ENCODE measurements at regions not wholly inside any gene's neighbourhood (a gene's known extent, or its start where the extent isn't known, plus 50 kb on each side); places are given as distances from the start of the nearest gene placed in this dataset.

DNA sequence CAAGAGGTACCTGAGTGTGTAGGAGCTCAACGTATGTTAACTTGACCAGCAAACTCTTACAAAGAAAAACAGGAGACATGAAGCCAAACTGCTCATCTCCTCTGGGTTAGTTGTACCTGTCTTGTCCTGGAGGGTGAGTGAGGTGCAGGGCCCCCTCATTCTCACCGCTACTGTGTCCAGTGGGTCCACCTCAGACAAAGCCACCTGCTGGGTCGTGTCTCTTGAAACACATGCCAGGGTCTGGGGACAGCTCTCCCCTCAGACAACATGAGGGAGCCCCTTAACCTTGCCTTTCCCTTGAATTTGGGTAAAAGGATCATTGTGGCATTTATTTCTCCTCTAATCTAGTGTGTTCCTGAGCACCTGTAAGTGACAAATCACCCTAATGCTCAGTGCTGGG is 185.6 kb downstream of the TLE3 start:
- DNase-seq (no peak), ATAC-seq (no peak)
- H3K36me3 ChIP-seq (ENCODE audit: low read depth) = no peaks in the 10 kb centered on the region
- TF ChIP-seq, protein P1, sequence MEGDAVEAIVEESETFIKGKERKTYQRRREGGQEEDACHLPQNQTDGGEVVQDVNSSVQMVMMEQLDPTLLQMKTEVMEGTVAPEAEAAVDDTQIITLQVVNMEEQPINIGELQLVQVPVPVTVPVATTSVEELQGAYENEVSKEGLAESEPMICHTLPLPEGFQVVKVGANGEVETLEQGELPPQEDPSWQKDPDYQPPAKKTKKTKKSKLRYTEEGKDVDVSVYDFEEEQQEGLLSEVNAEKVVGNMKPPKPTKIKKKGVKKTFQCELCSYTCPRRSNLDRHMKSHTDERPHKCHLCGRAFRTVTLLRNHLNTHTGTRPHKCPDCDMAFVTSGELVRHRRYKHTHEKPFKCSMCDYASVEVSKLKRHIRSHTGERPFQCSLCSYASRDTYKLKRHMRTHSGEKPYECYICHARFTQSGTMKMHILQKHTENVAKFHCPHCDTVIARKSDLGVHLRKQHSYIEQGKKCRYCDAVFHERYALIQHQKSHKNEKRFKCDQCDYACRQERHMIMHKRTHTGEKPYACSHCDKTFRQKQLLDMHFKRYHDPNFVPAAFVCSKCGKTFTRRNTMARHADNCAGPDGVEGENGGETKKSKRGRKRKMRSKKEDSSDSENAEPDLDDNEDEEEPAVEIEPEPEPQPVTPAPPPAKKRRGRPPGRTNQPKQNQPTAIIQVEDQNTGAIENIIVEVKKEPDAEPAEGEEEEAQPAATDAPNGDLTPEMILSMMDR (IDR thresholded peaks at IDR 0.05) = no peak
- no peaks in the 10 kb centered on the region for H3K9me3 ChIP-seq
- H3K4me3 ChIP-seq = no peak overlapping the region
- H3K4me1 ChIP-seq (ENCODE audit: low read depth) = no peaks in the 10 kb centered on the region
- intact Hi-C loops (cut with DNase I, micrococcal nuclease) = no loop called here

DNA sequence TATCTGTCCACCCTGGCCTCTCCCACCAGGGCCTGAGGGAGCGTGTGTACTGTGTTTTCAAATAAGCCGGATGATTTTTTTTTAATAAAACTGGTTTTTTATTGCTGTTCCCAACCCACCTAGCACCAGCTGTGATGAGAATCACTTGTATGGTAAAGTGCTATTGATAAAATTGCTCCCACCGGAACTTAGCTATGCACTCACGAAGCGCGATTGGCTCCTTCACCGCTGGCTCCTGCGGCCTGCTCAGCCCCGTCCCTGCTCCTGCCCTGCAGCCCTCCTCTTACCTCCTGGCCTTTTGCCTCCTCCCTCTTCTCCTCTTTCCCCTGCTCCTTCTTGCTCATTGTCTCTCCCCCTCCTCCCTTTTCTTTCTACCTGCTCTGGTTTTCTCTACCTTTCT is 183.7 kb downstream of the TLE3 start:
- intact Hi-C loops (cut with DNase I, micrococcal nuclease) = no loop called here

DNA sequence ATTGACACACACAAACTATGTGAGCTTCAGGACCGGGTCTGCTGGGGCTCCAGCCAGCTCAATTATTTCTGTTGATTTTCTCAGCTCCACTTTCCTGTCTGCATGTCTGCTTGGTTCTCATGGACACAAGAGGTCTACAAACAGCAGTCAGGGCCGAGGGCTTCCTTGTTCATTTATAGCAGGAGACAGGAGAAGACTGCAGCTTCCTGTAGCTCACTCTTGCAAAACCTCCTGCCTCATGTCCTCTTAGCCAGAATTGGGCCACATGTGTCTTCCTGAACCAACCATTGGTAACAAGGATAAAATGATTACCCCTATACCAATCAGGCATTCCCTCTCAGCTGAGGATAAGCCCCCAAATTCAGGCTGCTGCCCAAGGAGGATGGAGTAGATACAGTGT is 182.8 kb downstream of the TLE3 start:
- no peak for ATAC-seq
- no peak for DNase-seq
- TF ChIP-seq, protein P1 (IDR thresholded peaks at IDR 0.05) = no peak
- H3K9me3 ChIP-seq = no peaks in the 10 kb centered on the region
- intact Hi-C loops (cut with DNase I, micrococcal nuclease) = no loop called here
- no peak overlapping the region for H3K4me3 ChIP-seq
- no peaks in the 10 kb centered on the region for H3K36me3 ChIP-seq (ENCODE audit: low read depth)
- H3K4me1 ChIP-seq (ENCODE audit: low read depth) = no peaks in the 10 kb centered on the region

More for the DNA sequence above, 183.7 kb downstream of the TLE3 start:
- ATAC-seq (no peak), DNase-seq (no peak)
- no peaks in the 10 kb centered on the region for H3K36me3 ChIP-seq (ENCODE audit: low read depth)
- TF ChIP-seq, protein P1 (IDR thresholded peaks at IDR 0.05) = no peak
- H3K4me3 ChIP-seq = no peak overlapping the region
- H3K4me1 ChIP-seq (ENCODE audit: low read depth) = no peaks in the 10 kb centered on the region
- H3K9me3 ChIP-seq = no peaks in the 10 kb centered on the region

DNA sequence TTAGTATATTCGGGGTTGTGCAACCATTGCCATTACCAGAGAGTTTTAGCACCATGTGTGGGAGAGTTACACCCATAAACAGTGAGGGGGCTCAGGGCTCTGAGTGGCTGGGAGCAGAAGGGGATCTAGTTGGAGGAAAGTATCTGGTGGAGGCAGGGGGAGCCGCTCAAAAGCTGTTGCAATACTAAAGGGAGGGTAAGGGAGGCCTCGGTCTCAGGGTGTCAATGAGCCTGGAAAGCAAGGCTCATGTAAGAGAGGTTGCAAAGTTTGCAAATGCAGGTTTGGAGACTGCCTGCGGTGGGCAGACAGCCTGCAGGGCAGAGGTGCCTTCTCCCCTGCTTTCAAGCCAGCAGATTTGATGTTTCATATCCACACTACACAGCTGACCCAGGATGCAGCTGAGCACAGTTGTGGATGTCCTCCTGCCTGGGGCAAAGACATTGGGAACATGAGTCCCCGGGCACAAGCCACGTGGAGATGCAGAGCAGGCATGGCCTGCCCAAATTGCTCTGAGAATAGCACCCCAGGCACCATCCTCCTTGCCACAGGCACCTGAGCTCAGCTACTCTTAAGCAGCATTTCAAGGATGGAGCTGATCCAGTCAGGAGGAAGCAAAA is 181.4 kb downstream of the TLE3 start:
- TF ChIP-seq, protein P1 (IDR thresholded peaks at IDR 0.05) = no peak
- intact Hi-C loops (cut with DNase I, micrococcal nuclease) = no loop called here
- H3K36me3 ChIP-seq (ENCODE audit: low read depth) = no peaks in the 10 kb centered on the region

DNA sequence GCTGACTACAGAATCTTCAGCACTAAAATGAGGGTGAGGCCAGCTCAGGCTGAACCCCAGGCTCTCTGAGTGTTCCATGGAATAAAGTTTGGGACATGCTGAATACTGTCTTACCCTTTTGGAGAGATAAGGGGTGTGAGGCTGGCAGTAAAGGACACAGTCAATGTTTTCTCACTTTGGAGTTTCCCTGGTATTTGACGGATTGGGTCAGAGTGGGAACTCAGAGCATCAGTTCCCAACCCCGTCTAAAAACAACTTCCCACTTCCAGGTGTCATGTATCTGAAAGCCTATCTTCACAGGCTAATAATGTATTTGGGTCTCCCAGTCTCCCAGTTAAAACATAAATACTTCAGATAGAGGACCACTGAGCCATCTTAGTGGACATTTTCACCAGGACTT is 180.7 kb downstream of the TLE3 start:
- H3K4me3 ChIP-seq = no peak overlapping the region
- DNase-seq = no peak
- H3K9me3 ChIP-seq = no peaks in the 10 kb centered on the region
- no peaks in the 10 kb centered on the region for H3K4me1 ChIP-seq (ENCODE audit: low read depth)
- no peak for ATAC-seq
- intact Hi-C loops (cut with DNase I, micrococcal nuclease) = no loop called here
- H3K36me3 ChIP-seq (ENCODE audit: low read depth) = no peaks in the 10 kb centered on the region
- TF ChIP-seq, protein P1 (IDR thresholded peaks at IDR 0.05) = no peak

More for the DNA sequence above, 181.4 kb downstream of the TLE3 start:
- ATAC-seq (no peak), DNase-seq (no peak)
- no peak overlapping the region for H3K4me3 ChIP-seq
- H3K4me1 ChIP-seq (ENCODE audit: low read depth) = no peaks in the 10 kb centered on the region
- no peaks in the 10 kb centered on the region for H3K9me3 ChIP-seq

DNA sequence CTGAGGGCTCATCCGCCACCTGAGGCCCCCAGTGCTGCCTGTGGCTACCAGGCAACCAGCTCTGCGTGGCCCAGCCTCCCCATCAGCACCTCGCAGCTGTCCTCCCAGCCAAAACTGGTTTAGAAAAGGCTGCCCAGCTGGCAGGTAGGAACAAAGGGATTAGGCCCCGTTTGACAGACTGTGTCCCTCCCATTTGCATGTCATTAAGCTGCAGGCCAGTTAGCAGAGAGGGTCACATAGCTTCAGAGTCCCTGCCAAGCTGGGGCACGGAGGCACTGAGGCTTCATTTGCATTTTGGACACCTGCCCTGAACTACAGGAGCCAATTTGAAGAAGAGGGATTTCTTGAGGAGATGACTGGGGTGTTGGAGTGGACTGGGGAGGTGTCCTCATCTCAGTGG is 177.9 kb downstream of the TLE3 start:
- Histone ChIP-seq H3K36me3 (ENCODE audit: low read depth) (no peaks in the 10 kb centered on the region), H3K4me3 (no peak overlapping the region), H3K9me3 (peaks cover 10% of the 10 kb centered on the region), H3K4me1 (ENCODE audit: low read depth) (no peaks in the 10 kb centered on the region)
- ATAC-seq = no peak
- intact Hi-C loops (cut with DNase I, micrococcal nuclease) = no loop called here
- TF ChIP-seq, protein P1 (IDR thresholded peaks at IDR 0.05) = no peak
- DNase-seq = no peak

All from mucosa of descending colon (tissue), 3 donors.